Tibial nerve (tissue), 4 donors: ENCODE measurements at regions not wholly inside any gene's neighbourhood (a gene's known extent, or its start where the extent isn't known, plus 50 kb on each side); places are given as distances from the start of the nearest gene placed in this dataset.

Experiments used
- DNase-seq, 2 donors: peaks; one replicate each; pipeline ENCODE4 v3.0.0-alpha.2; 2019; ENCODE audit warnings: low spot score in 2 of 2
- H3K27ac ChIP-seq, 4 donors: fragments of 200-600 bp; sonication (generic) in 3 of 4; one replicate each; pipeline ENCODE4 v1.5.1; 2017 to 2019; ENCODE audit warnings: mild to moderate bottlenecking in 1 of 4
- H3K27me3 ChIP-seq, 2 donors: fragments of 200-600 bp; sonication (generic) in 1 of 2; one replicate each; pipeline versions ENCODE4 v1.5.1 to v1.6.0; 2017 to 2019
- H3K36me3 ChIP-seq, 3 donors: fragments of 200-600 bp; sonication (generic); one replicate each; pipeline ENCODE4 v1.5.1; 2018 to 2019
- H3K4me1 ChIP-seq, 4 donors: fragments of 200-600 bp; sonication (generic) in 3 of 4; one replicate each; pipeline ENCODE4 v1.5.1; 2017 to 2019
- H3K4me3 ChIP-seq, 4 donors: fragments of 200-600 bp; sonication (generic) in 3 of 4; one replicate each; pipeline ENCODE4 v1.5.1; 2017 to 2019; ENCODE audit warnings: mild to moderate bottlenecking in 1 of 4, moderate library complexity in 1 of 4
- H3K9me3 ChIP-seq, 4 donors: fragments of 200-600 bp; sonication (generic) in 3 of 4; one replicate each; pipeline ENCODE4 v1.5.1; 2017 to 2019
- EP300 ChIP-seq, 2 donors: sonication (generic); formaldehyde crosslinking; IDR thresholded peaks; one replicate each; pipeline ENCODE4 v1.6.1; 2017; ENCODE audit warnings: antibody characterized with exemption in 2 of 2, mild to moderate bottlenecking in 1 of 2
- POLR2A ChIP-seq, 2 donors: fragments of 450-650 bp; IDR thresholded peaks; one replicate each; pipeline ENCODE4 v1.6.1; 2017; ENCODE audit warnings: antibody characterized with exemption in 2 of 2, mild to moderate bottlenecking in 2 of 2, moderate library complexity in 2 of 2
- WGBS, 2 donors: methylation state at CpG; one replicate each; pipeline ENCODE4 v1.1.5; 2018; 5-methylcytosine and 5-hydroxymethylcytosine counted together
- TF ChIP-seq, protein P1 (sequence below), 5 experiments: fragments of 200-600 bp in 3 of 5; fragments of 450-650 bp in 2 of 5; sonication (generic) in 3 of 5; IDR thresholded peaks; one replicate each; pipeline ENCODE4 v1.5.1; 2016 to 2019; ENCODE audit warnings: antibody characterized with exemption in 5 of 5, mild to moderate bottlenecking in 3 of 5, moderate library complexity in 2 of 5

- H3K9me3 ChIP-seq, result no peaks in the 10 kb centered on the region
- TF ChIP-seq EP300 (IDR thresholded peaks at IDR 0.05), result no peak
- TF ChIP-seq, protein P1, sequence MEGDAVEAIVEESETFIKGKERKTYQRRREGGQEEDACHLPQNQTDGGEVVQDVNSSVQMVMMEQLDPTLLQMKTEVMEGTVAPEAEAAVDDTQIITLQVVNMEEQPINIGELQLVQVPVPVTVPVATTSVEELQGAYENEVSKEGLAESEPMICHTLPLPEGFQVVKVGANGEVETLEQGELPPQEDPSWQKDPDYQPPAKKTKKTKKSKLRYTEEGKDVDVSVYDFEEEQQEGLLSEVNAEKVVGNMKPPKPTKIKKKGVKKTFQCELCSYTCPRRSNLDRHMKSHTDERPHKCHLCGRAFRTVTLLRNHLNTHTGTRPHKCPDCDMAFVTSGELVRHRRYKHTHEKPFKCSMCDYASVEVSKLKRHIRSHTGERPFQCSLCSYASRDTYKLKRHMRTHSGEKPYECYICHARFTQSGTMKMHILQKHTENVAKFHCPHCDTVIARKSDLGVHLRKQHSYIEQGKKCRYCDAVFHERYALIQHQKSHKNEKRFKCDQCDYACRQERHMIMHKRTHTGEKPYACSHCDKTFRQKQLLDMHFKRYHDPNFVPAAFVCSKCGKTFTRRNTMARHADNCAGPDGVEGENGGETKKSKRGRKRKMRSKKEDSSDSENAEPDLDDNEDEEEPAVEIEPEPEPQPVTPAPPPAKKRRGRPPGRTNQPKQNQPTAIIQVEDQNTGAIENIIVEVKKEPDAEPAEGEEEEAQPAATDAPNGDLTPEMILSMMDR (IDR thresholded peaks at IDR 0.05), result no peak
- no peak for TF ChIP-seq POLR2A (IDR thresholded peaks at IDR 0.05)
- H3K4me1 ChIP-seq, result no peaks in the 10 kb centered on the region
- no peak overlapping the region for H3K4me3 ChIP-seq
- 83 to 86% methylated on average over 10 of the region's 10 CpGs for WGBS, 2 donors
- H3K27me3 ChIP-seq, result no peaks in the 10 kb centered on the region
- no peak for DNase-seq
- no peak overlapping the region for H3K27ac ChIP-seq
- no peaks in the 10 kb centered on the region for H3K36me3 ChIP-seq
These were observed 163.1 kb upstream of the TSHZ3 start for GRCh38 chr19:31512181-31512970.

DNA sequence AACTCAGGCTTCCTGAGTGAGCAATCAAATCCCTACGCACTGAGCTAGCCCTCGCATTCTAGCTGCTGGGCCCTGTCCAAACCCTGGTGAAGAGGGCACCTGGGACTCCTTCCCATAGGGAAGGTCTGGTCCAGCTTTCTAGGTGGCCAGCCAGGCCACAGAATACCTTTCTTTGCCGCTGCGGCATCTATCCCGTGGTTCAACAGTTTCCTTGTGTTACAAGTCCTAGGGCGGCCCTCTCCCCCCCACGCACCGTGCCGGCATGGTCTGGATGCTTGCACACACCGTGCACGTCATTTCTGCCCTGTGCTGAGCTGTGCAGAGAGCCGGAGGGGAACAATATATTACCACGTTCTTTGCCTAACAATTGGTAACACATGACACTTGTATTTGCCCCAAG, 164.6 kb upstream of the TSHZ3 start:
- DNase-seq, result no peak
- Histone ChIP-seq H3K27me3 (no peaks in the 10 kb centered on the region), H3K4me1 (no peaks in the 10 kb centered on the region), H3K9me3 (no peaks in the 10 kb centered on the region), H3K4me3 (no peak overlapping the region), H3K27ac (no peak overlapping the region), H3K36me3 (no peaks in the 10 kb centered on the region)
- WGBS, 2 donors, result 82 to 88% methylated on average over 13 of the region's 13 CpGs
- TF ChIP-seq, protein P1 (IDR thresholded peaks at IDR 0.05), result no peak
- no peak for TF ChIP-seq EP300 (IDR thresholded peaks at IDR 0.05)
- TF ChIP-seq POLR2A (IDR thresholded peaks at IDR 0.05), result no peak

DNA sequence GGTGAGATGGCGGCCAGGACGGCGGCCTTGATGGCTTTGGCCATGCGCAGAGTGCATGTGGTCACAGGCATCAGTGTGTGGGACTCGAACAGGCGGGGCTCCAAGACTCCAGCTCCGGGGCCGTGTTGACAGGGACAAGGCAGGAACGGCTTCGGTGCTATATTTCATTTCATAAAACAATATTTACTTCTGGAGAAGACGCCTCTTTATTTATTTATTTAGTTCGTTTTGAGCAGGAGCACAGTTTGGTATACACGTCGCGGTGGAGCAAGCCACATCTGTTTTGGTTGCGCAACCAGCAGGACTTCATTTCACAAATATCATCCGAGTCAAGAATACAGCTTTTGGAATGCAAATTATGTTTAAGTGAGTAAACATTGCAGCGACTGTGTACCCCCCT, 166.7 kb upstream of the TSHZ3 start:
- H3K27me3 ChIP-seq, result no peaks in the 10 kb centered on the region
- TF ChIP-seq EP300 (IDR thresholded peaks at IDR 0.05) (no peak), POLR2A (IDR thresholded peaks at IDR 0.05) (no peak)
- TF ChIP-seq, protein P1 (IDR thresholded peaks at IDR 0.05), result no peak
- DNase-seq, result no peak
- H3K4me3 ChIP-seq, result no peak overlapping the region
- WGBS, 2 donors, result 81 to 83% methylated on average over 18 of the region's 18 CpGs
- no peaks in the 10 kb centered on the region for H3K36me3 ChIP-seq
- H3K4me1 ChIP-seq, result no peaks in the 10 kb centered on the region
- peaks cover 0 to 8% (median 4%) of the 10 kb centered on the region in 4 donors for H3K9me3 ChIP-seq
- no peak overlapping the region for H3K27ac ChIP-seq

DNA sequence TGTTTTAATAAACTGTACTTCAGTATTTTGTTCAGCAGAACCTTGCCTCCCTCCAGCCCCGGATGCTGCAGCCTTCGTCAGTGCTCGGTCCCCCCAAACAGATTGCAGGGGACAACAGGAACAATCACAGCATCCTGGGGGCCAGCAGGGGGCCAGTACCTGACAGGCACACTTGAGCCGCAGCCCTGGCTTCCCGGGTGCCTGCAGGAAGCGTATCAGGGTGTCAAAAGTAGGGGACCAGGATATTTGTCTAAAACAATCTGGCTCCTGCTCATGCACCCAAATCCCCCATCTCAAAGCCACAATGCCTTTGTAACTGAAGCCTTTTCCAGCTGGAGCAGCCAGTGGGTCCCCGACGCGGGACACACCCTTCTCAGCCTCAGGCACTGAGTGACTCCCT, 167.5 kb upstream of the TSHZ3 start:
- H3K27ac ChIP-seq, result no peak overlapping the region
- H3K4me3 ChIP-seq, result no peak overlapping the region
- peaks cover 0 to 8% (median 4%) of the 10 kb centered on the region in 4 donors for H3K9me3 ChIP-seq
- no peaks in the 10 kb centered on the region for H3K36me3 ChIP-seq
- DNase-seq, result no peak
- H3K4me1 ChIP-seq, result no peaks in the 10 kb centered on the region
- TF ChIP-seq, protein P1 (IDR thresholded peaks at IDR 0.05), result no peak
- TF ChIP-seq POLR2A (IDR thresholded peaks at IDR 0.05) (no peak), EP300 (IDR thresholded peaks at IDR 0.05) (no peak)
- H3K27me3 ChIP-seq, result no peaks in the 10 kb centered on the region
- 75 to 88% methylated on average over 9 of the region's 9 CpGs for WGBS, 2 donors

- H3K9me3 ChIP-seq, result peaks cover 0 to 8% (median 4%) of the 10 kb centered on the region in 4 donors
- H3K27ac ChIP-seq, result no peak overlapping the region
- H3K36me3 ChIP-seq, result no peaks in the 10 kb centered on the region
- WGBS, 2 donors, result 90% methylated on average over 32 to 33 of the region's 33 CpGs
- H3K4me1 ChIP-seq, result no peaks in the 10 kb centered on the region
- no peak for DNase-seq
- no peak overlapping the region for H3K4me3 ChIP-seq
- H3K27me3 ChIP-seq, result no peaks in the 10 kb centered on the region
- TF ChIP-seq EP300 (IDR thresholded peaks at IDR 0.05) (no peak), POLR2A (IDR thresholded peaks at IDR 0.05) (no peak)
- TF ChIP-seq, protein P1 (IDR thresholded peaks at IDR 0.05), result no peak
These were observed 168.3 kb upstream of the TSHZ3 start for GRCh38 chr19:31517224-31518180.
